NCI-H1694 treated with DMSO at 0.1 percent for 48 hours (cell line): ENCODE measurements at regions not wholly inside any gene's neighbourhood (a gene's known extent, or its start where the extent isn't known, plus 50 kb on each side); places are given as distances from the start of the nearest gene placed in this dataset.
"Not testable (repeated sequence)": the region's sequence is repeated elsewhere in the genome, so short reads cannot be mapped to it uniquely, and the experiment has no call there.

Experiments used
- DNase-seq: peaks from one replicate; lab custom pipeline; 2025; lab: John Stamatoyannopoulos, UW

GRCh38 chr6:155770313-155770712 lies 314.7 kb upstream of the NOX3 start:
- no peak for DNase-seq

- no peak for DNase-seq
Measured at GRCh38 chr6:155765275-155766194, 309.9 kb upstream of the NOX3 start.

GRCh38 chr6:155762649-155763048 lies 307.0 kb upstream of the NOX3 start:
- no peak for DNase-seq

DNA sequence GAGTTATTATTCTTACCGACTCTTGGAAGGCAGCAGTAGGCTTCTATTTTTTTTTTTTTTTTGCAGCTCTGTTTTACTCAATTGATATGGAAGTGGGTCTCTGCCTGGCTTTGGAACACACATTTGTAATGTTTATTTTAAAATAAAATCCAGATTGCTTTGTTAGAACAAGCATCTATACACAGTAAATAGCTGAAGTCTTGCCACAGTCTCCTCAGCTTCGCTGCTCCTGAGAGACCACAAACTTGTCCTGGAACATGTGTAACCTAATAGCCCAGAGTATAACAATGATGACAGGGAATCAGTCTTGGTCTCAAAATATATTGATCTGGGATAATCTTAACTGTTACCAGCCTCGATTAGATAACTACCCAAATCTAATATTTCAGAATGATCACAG lies 299.8 kb upstream of the NOX3 start:
- no peak for DNase-seq

- not testable (repeated sequence) for DNase-seq
Measured at GRCh38 chr6:155748778-155749177, 293.1 kb upstream of the NOX3 start.

DNA sequence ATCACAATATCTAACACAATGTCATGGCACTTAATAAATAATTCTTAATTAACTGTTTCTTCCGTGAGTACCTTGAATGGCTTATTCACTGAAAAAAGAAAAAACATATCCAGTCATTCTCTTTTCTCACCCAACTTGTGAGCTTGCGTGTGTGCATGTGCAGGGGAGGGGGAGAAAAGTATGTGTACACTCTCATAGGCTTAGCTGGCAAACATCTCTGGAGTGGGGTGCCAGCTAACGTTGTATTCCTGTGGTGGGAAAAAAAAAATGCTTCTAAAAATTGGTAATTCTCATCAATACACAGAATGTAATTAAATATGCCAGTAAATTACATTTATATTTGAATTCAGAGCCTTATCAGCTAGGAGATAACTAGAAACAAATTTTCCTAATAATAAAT lies 291.9 kb upstream of the NOX3 start:
- no peak for DNase-seq

GRCh38 chr6:155740781-155741399 lies 285.3 kb upstream of the NOX3 start:
- DNase-seq = no peak

DNA sequence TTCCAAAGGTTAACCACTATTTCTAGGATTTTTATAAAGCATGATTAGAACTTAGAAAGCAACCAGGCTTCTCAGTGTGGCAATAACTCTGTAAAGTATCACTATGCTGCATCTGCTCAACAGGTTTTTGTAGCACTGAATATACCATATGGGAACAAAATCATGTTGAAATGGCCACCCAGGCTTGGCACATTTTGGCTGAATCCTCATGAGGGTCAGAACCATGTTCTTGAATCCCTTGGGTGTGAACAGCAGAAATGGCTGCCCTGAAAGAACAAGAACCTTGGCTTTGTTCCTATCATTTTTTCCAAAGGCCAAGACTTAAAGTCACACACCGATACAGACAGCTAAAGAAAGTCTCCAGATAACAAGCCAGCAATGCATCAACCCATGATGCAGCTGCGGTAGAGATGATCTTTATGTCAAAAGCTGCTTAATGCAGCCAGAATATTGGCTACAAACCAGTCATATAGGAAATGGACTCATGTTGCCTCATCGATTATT lies 283.0 kb upstream of the NOX3 start:
- DNase-seq = no peak

- DNase-seq = no peak
Measured at GRCh38 chr6:155717374-155717773, 261.7 kb upstream of the NOX3 start.

- DNase-seq = no peak
Measured at GRCh38 chr6:155710704-155711103, 255.1 kb upstream of the NOX3 start.

DNA sequence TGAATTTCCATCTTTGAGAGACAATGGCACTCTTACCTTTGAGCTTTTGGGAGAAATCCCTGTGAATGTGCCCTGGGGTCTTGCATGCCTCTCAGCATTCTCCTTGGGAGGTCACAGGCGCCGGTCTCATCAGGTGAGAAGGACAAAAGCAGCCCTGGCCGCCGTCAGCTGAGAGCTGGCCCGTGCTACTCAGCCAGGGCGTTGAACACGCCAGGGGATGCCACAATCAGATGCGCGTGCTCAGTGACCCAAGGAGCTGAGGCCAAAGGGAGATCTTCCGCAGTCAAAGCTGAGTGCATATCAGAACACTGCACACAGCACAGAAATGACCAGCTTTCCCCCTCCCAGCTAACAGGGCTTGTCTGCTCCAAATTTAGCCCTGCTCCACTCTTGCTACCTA lies 253.6 kb upstream of the NOX3 start:
- no peak for DNase-seq

- no peak for DNase-seq
Measured at GRCh38 chr6:155708100-155708499, 252.5 kb upstream of the NOX3 start.

- no peak for DNase-seq
Measured at GRCh38 chr6:155706806-155707205, 251.2 kb upstream of the NOX3 start.

DNA sequence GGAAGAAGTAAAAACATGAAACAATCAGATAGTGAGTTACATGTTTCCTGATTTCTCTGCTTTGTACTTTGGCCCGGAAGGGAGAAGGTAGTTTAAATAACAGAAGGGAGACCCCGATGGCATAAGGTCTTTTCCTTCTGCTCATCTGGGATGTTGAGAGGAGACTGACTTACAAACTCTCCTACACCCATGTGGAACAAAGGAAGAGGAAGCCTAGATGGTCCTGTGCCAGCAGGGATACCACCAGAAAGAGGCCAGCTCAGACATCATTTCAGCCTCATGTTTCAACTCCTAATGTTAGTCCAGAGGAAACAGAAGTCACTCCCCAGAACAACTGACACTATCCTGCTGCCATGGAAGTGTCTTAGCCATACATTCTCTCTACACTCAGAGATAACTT lies 250.7 kb upstream of the NOX3 start:
- no peak for DNase-seq

GRCh38 chr6:155701342-155701741 lies 245.7 kb upstream of the NOX3 start:
- DNase-seq = no peak

DNA sequence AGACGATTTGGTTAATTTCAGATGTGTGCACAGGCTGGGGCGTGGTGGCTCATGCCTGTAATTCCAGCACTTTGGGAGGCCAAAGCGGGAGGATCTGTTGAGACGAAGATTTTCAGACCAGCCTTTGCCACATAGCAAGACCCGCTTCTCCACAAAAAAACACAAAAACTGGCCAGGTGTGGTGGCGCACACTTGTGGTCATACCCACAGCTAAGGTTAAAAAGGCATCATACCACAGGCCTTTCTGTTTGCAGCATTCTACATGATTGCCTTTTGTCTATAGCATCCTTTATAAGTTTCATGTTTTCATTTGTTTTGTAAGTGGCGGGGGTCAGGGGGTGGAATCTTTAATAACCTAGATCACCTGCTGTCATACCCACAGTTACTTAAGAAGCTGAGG lies 239.9 kb upstream of the NOX3 start:
- DNase-seq = no peak

GRCh38 chr6:155694419-155694790 lies 238.8 kb upstream of the NOX3 start:
- DNase-seq = no peak

DNA sequence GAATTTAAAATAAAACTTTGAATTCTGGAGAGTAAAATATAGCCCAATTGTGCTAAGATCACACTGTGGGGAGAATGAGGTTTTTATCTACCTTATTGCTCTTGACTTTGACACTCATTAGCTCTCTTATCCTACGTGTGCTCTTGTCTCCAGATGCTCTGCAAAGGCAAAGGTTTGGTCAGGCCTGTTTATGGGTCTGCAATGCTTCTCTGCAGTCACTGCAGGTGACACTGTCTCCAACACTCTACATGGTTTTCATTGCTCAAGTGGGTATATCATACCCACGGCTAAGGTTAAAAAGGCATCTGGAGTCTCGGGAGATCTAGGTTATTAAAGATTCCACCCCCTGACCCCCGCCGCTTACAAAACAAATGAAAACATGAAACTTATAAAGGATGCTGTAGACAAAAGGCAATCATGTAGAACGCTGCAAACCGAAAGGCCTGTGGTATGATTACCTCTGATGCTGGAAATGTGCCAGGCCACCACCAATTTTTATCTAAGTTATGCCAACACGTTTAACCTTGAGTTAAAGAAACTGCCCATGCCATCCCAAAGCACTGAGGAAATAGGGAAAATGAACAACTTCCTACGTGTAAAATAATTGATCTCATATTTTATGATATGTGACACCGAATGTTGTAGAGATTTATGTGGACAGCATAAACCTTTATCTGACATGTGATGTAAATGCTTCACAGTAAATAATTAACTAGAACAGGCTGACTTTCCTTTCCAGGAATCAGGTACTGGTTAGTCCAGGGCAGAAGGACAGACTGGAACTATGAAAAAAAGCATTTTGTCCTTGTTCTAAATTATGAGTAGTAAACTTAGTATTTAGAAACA lies 238.2 kb upstream of the NOX3 start:
- DNase-seq = no peak

- DNase-seq = no peak
Measured at GRCh38 chr6:155690820-155691219, 235.2 kb upstream of the NOX3 start.

DNA sequence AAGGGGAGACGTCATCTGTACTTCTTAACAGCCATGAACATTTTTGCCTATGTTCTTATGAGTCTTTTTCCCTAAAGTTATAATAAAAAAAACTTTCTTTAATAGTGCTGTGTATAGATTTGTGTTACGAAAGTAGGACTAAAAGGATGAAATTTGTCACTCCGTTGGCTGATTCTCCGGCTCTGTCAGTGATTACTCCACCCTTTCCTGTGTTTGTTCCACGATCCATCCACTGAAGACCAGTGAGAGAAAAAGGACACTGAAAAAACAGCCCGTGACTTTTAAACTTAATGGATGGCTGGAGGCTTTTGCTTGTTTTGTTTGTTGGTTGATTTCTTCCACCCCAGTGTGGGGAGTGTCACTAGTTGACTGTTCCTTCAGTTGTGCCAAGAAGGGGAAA lies 232.0 kb upstream of the NOX3 start:
- no peak for DNase-seq

- DNase-seq = no peak
Measured at GRCh38 chr6:155684416-155685196, 229.0 kb upstream of the NOX3 start.

GRCh38 chr6:155678361-155678760 lies 222.7 kb upstream of the NOX3 start:
- no peak for DNase-seq
